ENCODE measurements at regions not wholly inside any gene's neighbourhood (a gene's known extent, or its start where the extent isn't known, plus 50 kb on each side); places are given as distances from the start of the nearest gene placed in this dataset.

DNA sequence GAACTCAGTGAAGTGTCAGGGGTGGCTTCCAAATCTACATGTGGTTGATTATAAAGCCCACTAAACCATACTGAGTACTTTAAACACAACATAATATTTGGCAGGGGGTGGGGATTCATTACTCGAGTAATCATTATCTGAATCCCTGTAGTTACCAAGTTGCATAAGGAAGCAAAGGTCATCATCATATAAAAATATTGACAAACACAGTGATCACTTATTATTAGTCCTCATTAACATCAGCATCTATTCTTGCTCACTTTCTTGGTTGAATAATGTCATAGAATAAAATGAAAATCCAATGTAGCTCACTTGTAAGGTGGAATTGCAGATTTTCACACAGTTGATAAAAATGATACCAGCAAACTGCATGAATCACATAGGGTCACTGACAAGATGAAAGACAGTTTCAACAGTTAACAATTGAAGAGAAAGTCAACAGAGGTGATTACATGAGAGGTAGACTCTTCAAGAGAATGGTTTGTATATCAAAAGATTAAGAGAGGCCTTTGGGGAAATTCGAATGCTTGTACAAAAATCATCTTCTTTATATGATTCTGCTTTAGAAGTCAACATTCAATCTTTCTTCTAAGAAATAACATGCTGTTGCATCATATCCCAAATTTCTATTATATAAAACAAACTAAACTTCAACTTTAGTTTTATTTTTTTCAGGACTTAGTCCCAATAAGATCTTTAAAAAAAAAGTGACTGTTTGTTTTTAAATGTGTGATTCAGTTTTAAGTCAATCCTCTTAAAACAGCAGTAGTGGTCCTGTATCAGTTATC lies 185.5 kb upstream of the KLF14 start:
- no peaks in the 10 kb centered on the region for H3K27me3 Mint-ChIP-seq (ENCODE audit: insufficient read depth, unreplicated experiment)
- no TSS peak for BruUV-seq (replicated peaks)
- H3K36me3 Mint-ChIP-seq (ENCODE audit: insufficient read depth, unreplicated experiment): no peaks in the 10 kb centered on the region
- POLR2A ChIA-PET: no interaction called here
- peaks cover 27% of the 10 kb centered on the region for H3K4me1 Mint-ChIP-seq (ENCODE audit: low read depth, unreplicated experiment)
- intact Hi-C loops (cut with micrococcal nuclease; ENCODE audit: unreplicated experiment): no loop called here
- H3K36me3 ChIP-seq (ENCODE audit: control insufficient read depth, insufficient read depth, low read length): no peaks in the 10 kb centered on the region
- H3K9me3 ChIP-seq: no peaks in the 10 kb centered on the region
- TF ChIP-seq, protein P1, sequence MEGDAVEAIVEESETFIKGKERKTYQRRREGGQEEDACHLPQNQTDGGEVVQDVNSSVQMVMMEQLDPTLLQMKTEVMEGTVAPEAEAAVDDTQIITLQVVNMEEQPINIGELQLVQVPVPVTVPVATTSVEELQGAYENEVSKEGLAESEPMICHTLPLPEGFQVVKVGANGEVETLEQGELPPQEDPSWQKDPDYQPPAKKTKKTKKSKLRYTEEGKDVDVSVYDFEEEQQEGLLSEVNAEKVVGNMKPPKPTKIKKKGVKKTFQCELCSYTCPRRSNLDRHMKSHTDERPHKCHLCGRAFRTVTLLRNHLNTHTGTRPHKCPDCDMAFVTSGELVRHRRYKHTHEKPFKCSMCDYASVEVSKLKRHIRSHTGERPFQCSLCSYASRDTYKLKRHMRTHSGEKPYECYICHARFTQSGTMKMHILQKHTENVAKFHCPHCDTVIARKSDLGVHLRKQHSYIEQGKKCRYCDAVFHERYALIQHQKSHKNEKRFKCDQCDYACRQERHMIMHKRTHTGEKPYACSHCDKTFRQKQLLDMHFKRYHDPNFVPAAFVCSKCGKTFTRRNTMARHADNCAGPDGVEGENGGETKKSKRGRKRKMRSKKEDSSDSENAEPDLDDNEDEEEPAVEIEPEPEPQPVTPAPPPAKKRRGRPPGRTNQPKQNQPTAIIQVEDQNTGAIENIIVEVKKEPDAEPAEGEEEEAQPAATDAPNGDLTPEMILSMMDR (IDR thresholded peaks at IDR 0.05; ENCODE audit: insufficient read depth in 1 of 2, low read depth in 1 of 2, low read length in 1 of 2, severe bottlenecking in 1 of 2, unreplicated experiment in 1 of 2): no peak
- no peaks in the 10 kb centered on the region for H3K9me3 Mint-ChIP-seq (ENCODE audit: unreplicated experiment)
- no peak overlapping the region for H3K4me3 Mint-ChIP-seq (ENCODE audit: unreplicated experiment)
- peaks cover 62% of the 10 kb centered on the region for H3K4me1 ChIP-seq
- CTCF ChIA-PET: no interaction called here
- H3K27ac Mint-ChIP-seq (ENCODE audit: unreplicated experiment): no peak overlapping the region
- no peak for DNase-seq
- no peaks in the 10 kb centered on the region for H3K27me3 ChIP-seq (replicated peaks; ENCODE audit: control insufficient read depth, insufficient read depth, low read length)
- no peak overlapping the region for H3K4me3 ChIP-seq (ENCODE audit: low read depth, low read length)

DNA sequence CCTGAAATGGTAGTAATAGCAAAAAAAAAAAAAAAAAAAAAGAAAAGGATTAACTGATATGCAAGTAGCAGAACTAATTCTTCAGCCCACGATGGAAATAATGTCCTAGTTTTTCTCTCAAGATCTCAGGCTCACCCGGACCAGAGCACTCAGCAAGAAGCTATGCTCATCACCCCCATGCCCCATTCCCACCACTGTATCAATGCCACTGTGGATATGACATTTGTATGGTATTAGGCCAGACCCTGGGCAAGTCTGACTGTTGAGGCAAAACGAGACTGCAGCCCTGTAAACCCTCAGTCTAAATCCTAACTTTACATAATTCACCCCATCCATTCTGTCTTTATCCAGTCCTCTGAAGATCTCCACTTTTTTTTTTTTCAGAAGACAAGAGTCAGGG lies 186.1 kb upstream of the KLF14 start:
- ChIA-PET CTCF (interaction anchor here (0.6 kb wide), 1 partner anchor 61 kb away, joined by 3 read pairs; no protein-coding TSS in a partner anchor), POLR2A (no interaction called here)
- no peaks in the 10 kb centered on the region for H3K9me3 Mint-ChIP-seq (ENCODE audit: unreplicated experiment)
- H3K4me1 ChIP-seq: peaks cover 69% of the 10 kb centered on the region
- H3K36me3 Mint-ChIP-seq (ENCODE audit: insufficient read depth, unreplicated experiment): no peaks in the 10 kb centered on the region
- H3K4me3 ChIP-seq (ENCODE audit: low read depth, low read length): no peak overlapping the region
- no peaks in the 10 kb centered on the region for H3K36me3 ChIP-seq (ENCODE audit: control insufficient read depth, insufficient read depth, low read length)
- no peaks in the 10 kb centered on the region for H3K9me3 ChIP-seq
- BruUV-seq (replicated peaks): no TSS peak
- TF ChIP-seq, protein P1 (IDR thresholded peaks at IDR 0.05; ENCODE audit: insufficient read depth in 1 of 2, low read depth in 1 of 2, low read length in 1 of 2, severe bottlenecking in 1 of 2, unreplicated experiment in 1 of 2): no peak
- no peaks in the 10 kb centered on the region for H3K27me3 Mint-ChIP-seq (ENCODE audit: insufficient read depth, unreplicated experiment)
- intact Hi-C loops (cut with micrococcal nuclease; ENCODE audit: unreplicated experiment): no loop called here
- no peak for DNase-seq
- no peak overlapping the region for H3K27ac Mint-ChIP-seq (ENCODE audit: unreplicated experiment)
- H3K27me3 ChIP-seq (replicated peaks; ENCODE audit: control insufficient read depth, insufficient read depth, low read length): no peaks in the 10 kb centered on the region
- H3K4me1 Mint-ChIP-seq (ENCODE audit: low read depth, unreplicated experiment): peaks cover 28% of the 10 kb centered on the region
- no peak overlapping the region for H3K4me3 Mint-ChIP-seq (ENCODE audit: unreplicated experiment)

DNA sequence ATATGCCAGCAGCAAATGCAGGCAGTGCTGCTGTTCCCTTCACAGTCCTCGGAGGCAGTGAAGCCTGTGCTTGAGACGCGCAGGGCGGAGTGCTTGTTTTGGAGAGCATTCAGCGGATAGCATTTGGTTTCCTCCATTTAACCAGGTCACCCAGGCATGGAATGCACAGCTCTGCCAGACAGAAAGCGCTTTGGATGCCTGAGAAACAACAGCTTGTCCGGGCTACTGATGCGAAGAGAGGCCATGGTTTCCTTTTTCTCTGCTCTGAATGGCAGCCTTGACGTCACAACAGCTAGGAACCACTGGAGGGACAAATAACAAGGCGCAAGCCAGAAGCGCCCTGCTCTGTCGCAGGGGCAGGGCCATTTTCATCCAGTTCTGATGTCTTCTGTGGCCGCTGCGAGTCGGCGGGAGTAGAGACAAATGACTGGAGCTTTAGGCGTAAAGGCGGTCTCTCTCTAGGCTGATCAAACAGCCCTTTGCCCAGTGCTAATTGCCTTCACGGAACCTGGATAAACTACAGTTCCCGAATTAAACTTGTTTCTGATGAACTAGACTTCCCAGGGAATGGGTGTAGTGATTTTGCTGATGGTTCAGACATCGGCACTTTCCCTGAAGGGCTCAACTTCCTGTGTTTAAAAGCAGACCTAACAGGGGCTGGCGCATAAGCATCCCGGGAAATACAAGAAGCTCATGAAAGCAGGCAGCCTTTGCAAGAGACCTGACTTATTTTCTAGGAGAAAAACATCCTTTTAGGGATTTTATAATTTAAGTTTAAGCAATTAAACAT lies 187.6 kb upstream of the KLF14 start:
- peaks cover 68% of the 10 kb centered on the region for H3K4me1 ChIP-seq
- intact Hi-C loops (cut with micrococcal nuclease; ENCODE audit: unreplicated experiment): loop anchor here (1.0 to 2.0 kb wide), 3 partner anchors 8 to 22 kb away; no protein-coding TSS in a partner anchor
- Mint-ChIP-seq H3K9me3 (ENCODE audit: unreplicated experiment) (no peaks in the 10 kb centered on the region), H3K4me1 (ENCODE audit: low read depth, unreplicated experiment) (peaks cover 30% of the 10 kb centered on the region), H3K27ac (ENCODE audit: unreplicated experiment) (peak overlapping the region; percentile 98), H3K27me3 (ENCODE audit: insufficient read depth, unreplicated experiment) (no peaks in the 10 kb centered on the region), H3K36me3 (ENCODE audit: insufficient read depth, unreplicated experiment) (no peaks in the 10 kb centered on the region), H3K4me3 (ENCODE audit: unreplicated experiment) (no peak overlapping the region)
- ChIA-PET POLR2A (interaction anchor here (1.8 to 2.0 kb wide), 2 partner anchors 8 to 9 kb away, joined by 7 to 8 read pairs; no protein-coding TSS in a partner anchor), CTCF (interaction anchor here (1.3 to 2.7 kb wide), 2 partner anchors 22 to 25 kb away, joined by 6 to 12 read pairs; no protein-coding TSS in a partner anchor)
- no peaks in the 10 kb centered on the region for H3K36me3 ChIP-seq (ENCODE audit: control insufficient read depth, insufficient read depth, low read length)
- H3K9me3 ChIP-seq: no peaks in the 10 kb centered on the region
- no peaks in the 10 kb centered on the region for H3K27me3 ChIP-seq (replicated peaks; ENCODE audit: control insufficient read depth, insufficient read depth, low read length)
- TF ChIP-seq, protein P1 (IDR thresholded peaks at IDR 0.05; ENCODE audit: insufficient read depth in 1 of 2, low read depth in 1 of 2, low read length in 1 of 2, severe bottlenecking in 1 of 2, unreplicated experiment in 1 of 2): no peak
- no peak overlapping the region for H3K4me3 ChIP-seq (ENCODE audit: low read depth, low read length)
- no peak for DNase-seq
- BruUV-seq (replicated peaks): no TSS peak
